HK-2 (cell line): ENCODE measurements at regions not wholly inside any gene's neighbourhood (a gene's known extent, or its start where the extent isn't known, plus 50 kb on each side); places are given as distances from the start of the nearest gene placed in this dataset.
"Not testable (repeated sequence)": the region's sequence is repeated elsewhere in the genome, so short reads cannot be mapped to it uniquely, and the experiment has no call there.

ENCODE experiments used
- DNase-seq: peaks from one replicate; pipeline ENCODE4 v3.0.0-alpha.2; 2018; ENCODE audit not compliant: unreplicated experiment

GRCh38 chr22:35475545-35475944 is 65.1 kb upstream of the RASD2 start:
- DNase-seq: no peak

GRCh38 chr22:35476341-35476740 is 64.3 kb upstream of the RASD2 start:
- DNase-seq: no peak

DNA sequence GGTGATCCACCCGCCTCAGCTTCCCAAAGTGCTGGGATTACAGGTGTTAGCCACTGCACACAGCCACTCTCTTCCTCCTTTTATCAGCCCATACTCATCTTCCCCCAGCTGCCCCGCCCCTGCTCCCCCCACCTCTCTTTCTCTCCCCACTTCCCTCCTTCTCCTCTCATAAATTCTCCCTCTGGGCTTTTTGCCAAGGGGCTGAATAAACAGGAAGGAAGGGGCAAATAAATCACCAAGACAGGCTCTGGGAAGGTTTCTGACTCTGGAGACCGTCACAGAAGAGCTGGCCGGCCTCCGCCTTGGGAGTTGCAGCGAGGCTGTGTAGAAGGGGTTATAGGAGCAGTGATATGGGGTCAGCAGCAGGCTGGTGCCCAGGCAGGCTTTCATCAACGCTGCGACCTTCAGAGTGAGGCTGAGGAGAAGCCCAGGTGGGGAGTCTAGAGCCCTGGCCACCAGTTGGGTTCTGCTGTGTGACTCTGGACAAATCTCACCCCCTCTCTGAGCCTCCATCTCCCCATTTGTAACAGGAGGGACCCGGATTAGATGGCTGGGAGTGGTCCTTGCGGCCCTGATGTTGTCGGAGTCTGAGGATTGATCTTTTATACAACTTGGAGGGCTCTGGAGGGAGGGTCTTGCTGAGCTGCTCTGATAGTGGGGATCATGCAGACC is 62.6 kb upstream of the RASD2 start:
- peak; percentile 78 for DNase-seq

DNA sequence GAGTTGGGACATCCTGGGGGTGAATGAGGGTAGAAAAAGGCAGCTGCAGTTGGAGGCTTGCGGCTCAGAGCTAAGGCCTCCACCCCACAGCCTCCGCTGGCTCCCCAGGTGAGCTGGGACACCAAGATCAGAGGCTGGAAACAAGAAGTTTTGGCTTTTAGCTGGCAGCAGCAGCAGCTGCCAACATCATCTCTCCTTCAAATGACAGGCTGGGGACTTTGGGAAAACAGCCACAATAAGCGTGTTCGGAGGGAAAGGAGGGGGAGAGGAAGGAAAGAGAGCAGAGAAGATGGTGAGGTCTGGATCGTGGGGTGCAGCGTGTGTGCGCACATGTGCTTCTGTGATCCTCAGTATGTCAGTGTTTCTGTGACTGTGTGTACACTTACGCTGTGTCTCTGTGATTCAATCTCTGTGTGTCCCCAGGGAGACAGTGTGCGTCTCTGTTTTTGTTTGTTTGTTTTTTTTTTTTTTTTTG is 62.0 kb upstream of the RASD2 start:
- no peak for DNase-seq

DNA sequence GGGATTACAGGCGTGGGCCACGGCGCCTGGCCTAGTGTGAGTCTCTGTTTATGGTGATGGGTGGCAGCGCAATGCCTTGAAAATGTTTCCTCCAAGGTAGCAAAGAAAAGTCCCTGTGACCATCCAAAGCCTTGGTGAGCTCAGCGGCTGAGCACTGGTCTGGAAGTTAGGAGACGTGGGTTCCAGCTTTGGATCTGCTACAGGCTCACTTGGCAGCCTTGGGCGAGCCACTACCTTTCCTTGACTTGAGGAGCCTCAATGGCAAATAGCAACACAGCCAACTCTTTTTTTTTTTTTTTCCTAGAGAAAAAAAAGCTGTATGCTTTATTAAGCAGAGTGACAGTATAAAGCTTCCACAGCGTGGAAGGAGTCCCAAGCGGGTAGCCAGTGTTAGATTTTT is 61.3 kb upstream of the RASD2 start:
- DNase-seq: no peak

DNA sequence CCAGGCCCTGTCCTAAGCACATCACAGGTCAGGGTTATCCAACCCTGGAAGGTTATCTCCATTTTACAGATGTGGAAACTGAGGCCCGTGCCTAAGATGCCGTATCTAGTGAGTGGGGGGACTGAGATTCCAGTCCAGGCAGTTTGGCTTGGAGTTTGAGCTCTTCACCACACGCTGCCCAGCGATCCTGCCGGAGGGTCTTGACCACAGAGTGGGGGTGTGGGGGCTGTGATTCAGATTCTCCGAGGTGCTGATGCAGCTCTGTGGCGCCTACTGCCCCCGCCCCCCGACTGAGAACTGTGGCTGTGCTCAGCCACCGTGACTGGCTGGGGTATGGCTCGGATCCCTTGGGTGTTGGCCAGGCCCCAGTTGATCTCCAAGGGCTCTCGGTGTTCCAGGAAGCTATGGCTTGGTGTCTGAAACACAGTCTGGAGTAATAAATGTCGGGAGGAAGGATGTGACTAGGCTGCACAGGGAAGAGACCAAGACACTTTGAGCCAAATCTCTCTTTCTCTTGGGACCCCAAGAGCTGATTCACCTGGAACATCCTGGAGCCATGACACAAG is 60.6 kb upstream of the RASD2 start:
- DNase-seq: peak; percentile 86

DNA sequence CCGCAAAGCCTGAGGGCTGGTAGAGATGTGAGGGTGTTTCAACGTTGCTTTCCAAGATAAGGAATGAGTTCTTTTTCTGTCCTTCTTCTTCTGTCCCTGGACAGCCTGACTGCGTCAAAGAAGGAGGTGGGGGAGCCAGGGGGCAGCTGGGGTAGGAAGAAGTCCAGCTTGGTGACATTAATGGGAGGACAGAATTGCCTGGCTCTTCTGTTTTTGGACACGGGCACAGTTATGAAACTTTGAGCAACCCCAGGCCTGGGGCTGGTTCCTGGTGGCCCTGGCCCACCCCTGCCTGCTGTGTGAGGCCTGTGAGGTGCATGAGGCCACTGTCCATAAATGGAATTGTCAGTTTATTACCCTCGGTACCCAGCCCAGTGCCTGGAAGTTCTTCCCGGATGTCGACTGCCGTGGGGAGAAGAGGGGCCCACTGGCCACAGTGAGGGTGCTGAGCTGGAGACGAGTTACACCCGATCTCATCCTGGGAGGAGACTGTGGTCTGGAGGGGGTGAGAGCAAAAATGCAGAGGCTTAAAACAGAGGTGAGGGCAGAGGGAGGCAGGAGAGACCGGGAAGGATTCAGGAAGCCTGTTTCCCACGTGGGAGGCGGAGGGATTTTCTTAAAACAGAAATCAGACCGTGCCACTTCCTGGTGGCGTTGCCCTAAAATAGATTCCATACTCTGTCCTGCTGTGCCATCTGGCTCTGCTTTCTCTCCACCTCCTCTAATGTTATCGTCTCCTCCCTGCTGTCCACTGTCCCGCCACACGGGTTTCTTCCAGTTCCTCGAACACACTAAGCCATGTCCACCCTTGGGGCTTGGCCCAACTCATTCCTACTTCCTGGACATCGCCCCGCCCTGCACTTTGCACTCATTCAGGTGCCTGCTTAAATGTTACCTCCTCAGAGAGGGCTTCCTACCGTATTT is 59.7 kb upstream of the RASD2 start:
- peak; percentile 33 for DNase-seq

- no peak for DNase-seq
Measured at GRCh38 chr22:35482311-35482710, 58.3 kb upstream of the RASD2 start.

DNA sequence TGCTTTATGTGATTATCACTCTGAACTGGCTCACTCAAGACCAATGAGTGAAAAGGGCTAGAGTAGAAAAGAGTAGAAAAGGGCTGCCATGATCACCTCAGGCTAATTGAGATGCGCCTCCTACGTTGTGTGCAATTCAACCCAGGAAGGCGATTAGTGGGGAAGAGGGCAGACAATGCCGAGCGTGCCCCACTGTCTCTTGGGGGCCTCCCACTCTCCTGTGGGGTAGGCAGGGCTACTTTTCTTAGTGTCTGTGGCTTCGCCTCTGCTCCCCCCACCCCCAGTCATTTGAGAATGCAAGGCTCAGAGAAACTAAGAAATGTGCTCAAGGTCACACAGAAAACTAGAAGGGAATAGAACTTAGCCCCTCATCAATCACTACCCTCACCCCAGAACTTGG is 57.7 kb upstream of the RASD2 start:
- no peak for DNase-seq

GRCh38 chr22:35483730-35484129 is 56.9 kb upstream of the RASD2 start:
- no peak for DNase-seq

GRCh38 chr22:35484651-35485556 is 55.7 kb upstream of the RASD2 start:
- no peak for DNase-seq

DNA sequence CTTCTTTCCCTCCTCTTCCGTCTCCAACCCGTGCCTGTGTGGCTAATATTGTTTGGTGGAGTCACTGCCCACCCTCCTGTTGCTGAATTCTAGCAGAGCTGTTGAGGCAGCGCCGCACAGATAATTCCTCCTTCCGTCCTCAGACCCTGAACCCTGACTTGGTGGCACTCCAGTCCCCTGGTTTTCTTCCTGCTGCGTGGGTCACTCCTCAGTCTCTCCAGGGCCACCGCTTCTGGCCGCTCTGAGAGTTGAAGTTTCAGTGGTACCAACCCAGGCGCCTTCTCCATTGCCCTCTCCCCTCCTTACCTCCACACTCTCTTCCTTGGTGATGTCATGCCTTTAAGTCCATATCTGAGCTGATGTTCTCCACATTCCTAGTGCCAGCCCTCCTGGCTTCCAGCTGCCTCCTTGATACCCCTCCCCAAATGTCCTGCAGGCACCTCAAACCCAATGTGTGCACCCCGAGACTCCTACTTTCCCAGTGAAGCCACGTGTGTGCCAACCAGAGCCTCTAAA is 54.5 kb upstream of the RASD2 start:
- no peak for DNase-seq

DNA sequence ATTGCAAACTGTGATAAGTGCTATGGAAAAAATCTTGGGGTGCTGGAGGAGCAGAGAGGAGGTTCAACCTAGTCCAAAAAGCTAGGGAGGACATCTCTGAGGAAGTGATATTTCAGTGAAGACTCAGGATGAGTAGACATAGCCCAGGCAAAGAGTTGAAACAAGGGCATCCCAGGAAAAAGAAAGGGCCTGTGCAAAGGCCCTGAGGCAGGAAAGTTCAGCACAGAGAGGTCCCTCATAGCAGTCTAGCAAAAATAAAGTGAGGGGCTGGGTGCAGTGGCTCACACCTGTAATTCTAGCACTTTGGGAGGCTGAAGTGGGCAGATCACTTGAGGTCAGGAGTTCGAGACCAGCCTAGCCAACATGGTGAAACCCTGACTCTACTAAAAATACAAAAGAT is 53.0 kb upstream of the RASD2 start:
- DNase-seq: not testable (repeated sequence)

- no peak for DNase-seq
Measured at GRCh38 chr22:35488513-35488912, 52.1 kb upstream of the RASD2 start.

- DNase-seq: no peak
Measured at GRCh38 chr22:35489239-35489638, 51.4 kb upstream of the RASD2 start.
